GM13976 (cell line): ENCODE measurements at regions not wholly inside any gene's neighbourhood (a gene's known extent, or its start where the extent isn't known, plus 50 kb on each side); places are given as distances from the start of the nearest gene placed in this dataset.

ENCODE experiments used
- DNase-seq: peaks from one replicate; pipeline ENCODE4 v3.0.0; 2012; ENCODE audit warnings: low spot score
- in situ Hi-C: fragments of 300-500 bp; cut with MboI; formaldehyde crosslinking; loops from one replicate; pipeline ENCODE4 v1.12.0; 2022; ENCODE audit warnings: low sequenced_read_pairs, mixed read lengths, inconsistent platforms; ENCODE audit not compliant: unreplicated experiment
- TF ChIP-seq, protein P1 (sequence below): IDR thresholded peaks from 2 replicates; pipeline ENCODE4 v1.5.1; 2012; ENCODE audit warnings: borderline replicate concordance, mild to moderate bottlenecking; ENCODE audit not compliant: insufficient read depth; ENCODE audit errors: extremely low read depth, missing control alignments, control extremely low read depth

DNA sequence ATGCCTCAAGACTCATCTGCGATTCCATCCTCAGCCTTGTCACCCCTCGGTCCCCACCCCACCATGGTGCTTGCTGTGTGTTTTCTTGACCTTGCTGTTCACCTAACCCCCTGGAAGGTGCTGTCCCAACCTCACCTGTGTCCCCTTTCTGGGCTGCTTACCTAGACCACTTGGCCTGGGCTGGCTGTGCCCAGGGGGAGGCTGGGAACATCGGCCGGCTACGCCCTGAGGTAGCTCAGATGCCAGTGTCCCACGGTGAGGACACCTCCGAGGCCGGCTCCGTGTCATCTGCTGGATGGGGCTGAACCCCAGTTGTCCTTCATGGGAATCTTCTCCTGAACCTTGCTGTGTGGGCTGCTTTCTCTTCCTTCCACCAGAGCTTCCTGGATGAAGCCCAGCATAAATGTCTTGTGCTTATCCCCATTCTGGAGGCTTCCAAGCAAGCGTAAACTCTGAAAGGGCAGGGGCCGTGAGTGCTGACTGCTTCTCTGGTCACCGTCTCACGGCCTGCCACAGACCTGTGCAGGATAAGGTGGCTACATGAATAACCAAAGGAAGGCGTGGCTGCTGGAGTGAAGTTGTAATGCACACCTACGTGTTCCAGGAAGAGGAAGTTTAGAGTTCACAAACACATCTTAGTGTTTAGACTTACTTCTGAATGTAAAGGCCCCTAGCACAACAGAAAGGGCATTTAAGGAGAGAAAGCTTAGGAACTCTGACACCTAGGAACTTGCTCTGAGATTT is 724.3 kb downstream of the TBC1D22A start:
- in situ Hi-C loops = no loop called here

DNA sequence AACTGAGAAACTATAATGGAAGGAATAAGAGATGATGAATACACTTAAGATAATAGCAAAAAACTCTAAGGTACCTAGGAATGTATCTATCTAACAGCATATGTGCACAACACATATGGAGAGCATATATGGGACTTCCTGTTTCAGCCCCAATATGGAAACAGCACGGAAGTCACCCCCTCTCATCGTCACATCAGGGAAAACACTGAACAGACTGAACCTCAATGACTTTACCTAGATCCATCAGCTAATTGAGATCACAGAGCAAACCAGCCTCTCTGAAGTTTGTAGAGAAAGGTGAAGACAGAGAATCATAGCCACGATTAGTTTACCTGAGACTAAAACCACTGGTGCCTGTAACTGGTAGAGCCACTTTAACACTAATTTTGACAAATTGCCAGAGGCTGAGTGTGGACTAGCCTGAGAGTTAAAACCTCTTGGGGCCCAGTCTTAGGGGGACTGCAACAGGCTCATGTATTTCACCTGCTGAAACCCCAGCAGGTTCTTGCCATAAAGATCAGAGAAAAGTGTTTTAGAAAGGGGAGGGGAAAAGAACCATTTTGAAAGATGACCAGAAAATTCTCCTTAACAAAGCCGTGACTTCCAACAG is 722.6 kb downstream of the TBC1D22A start:
- in situ Hi-C loops = no loop called here
- no peak for DNase-seq
- TF ChIP-seq, protein P1, sequence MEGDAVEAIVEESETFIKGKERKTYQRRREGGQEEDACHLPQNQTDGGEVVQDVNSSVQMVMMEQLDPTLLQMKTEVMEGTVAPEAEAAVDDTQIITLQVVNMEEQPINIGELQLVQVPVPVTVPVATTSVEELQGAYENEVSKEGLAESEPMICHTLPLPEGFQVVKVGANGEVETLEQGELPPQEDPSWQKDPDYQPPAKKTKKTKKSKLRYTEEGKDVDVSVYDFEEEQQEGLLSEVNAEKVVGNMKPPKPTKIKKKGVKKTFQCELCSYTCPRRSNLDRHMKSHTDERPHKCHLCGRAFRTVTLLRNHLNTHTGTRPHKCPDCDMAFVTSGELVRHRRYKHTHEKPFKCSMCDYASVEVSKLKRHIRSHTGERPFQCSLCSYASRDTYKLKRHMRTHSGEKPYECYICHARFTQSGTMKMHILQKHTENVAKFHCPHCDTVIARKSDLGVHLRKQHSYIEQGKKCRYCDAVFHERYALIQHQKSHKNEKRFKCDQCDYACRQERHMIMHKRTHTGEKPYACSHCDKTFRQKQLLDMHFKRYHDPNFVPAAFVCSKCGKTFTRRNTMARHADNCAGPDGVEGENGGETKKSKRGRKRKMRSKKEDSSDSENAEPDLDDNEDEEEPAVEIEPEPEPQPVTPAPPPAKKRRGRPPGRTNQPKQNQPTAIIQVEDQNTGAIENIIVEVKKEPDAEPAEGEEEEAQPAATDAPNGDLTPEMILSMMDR = no peak

More for the DNA sequence above, 724.3 kb downstream of the TBC1D22A start:
- DNase-seq = no peak
- TF ChIP-seq, protein P1 = no peak

DNA sequence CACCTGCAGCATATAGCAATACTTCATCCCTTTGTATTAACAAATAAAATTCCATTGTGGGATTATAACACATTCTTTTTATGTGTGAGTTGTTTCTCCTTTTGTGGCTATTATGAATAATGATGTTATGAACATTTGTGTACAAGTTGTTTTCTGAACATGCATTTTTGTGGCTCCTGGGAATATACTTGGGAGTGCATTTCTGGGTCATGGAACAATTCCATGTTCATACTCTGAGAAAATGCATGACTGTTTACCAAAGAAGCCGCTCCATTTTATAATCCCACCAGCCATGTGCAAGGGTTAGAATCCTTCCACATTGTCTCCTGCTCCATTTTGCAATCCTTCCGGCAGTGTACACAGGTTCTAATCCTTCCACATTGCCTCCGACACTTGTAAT is 713.8 kb downstream of the TBC1D22A start:
- TF ChIP-seq, protein P1 = no peak
- in situ Hi-C loops = no loop called here
- no peak for DNase-seq

DNA sequence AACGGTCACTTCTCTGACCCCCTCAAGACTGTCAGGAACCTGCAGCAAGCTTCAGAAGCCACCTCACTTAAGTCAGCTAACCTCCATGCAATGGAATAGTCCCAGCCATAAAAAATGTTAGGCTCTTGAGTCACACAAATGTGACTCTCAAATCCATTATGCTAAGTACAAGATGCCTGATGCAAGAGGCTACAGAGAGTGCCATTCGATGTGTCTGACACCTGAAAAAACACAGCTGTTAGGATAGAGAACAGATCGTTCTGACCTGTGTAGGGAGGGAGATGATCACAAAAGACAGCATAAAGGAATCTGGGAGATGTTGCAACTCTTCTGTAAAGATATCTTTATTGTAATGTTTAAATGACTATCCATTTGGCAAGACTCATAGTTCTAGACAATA is 712.4 kb downstream of the TBC1D22A start:
- DNase-seq = no peak
- in situ Hi-C loops = no loop called here
- TF ChIP-seq, protein P1 = no peak

DNA sequence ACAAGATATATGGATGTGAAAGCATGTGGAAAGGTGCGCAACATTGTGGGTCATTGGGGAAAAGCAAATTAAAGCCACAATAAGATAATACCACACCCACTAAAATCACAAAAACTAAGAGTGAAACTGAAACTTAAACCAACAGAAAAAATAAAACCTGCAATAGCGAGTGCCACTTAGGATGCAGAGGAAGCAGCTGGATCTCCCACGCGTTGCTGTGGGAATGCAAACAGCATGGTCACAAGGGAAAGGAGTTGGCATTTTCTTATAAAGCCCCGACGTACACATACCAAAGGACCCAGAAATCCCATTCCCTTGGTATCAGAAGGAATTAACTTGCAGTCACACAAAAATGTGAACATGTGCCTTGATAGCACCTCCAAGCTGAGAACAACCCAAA is 712.0 kb downstream of the TBC1D22A start:
- TF ChIP-seq, protein P1 = no peak
- DNase-seq = no peak
- in situ Hi-C loops = no loop called here

DNA sequence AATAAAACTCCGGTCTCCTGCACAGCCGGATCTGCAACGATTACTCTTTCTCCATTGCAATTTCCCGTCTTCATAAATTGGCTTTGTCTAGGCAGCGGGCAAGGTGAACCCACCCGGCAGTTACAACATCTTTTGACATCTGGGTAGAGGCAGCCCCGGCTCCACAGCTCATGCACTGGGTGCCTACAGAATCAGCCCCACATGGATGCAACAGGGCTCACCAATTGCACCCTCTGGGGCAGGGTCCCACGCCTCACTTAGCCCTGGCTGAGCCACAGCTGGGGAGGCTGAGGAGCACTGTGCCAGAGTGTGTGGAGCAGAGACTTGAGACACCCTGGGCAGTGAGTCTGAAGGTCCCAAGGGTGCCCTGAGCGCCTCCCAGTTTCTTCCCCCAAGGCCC is 710.2 kb downstream of the TBC1D22A start:
- DNase-seq = no peak
- in situ Hi-C loops = no loop called here
- TF ChIP-seq, protein P1 = no peak

DNA sequence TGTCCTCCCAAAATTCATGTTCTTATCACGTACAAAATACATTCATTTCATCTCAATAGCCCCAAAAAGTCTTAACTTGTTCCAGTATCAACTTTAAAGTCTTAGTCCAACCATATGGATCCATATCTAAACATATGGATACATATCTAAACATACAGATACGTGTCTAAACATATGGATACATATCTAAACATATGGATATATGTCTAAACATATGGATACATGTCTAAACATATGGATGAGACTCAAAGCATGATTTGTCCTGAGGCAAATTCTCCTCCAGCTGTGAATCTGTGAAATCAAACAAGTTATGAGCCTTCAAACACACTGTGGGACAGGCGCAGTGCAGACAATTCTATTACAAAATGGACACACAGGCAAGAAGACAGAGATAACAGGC is 709.0 kb downstream of the TBC1D22A start:
- TF ChIP-seq, protein P1 = no peak
- in situ Hi-C loops = no loop called here
- DNase-seq = no peak
